ENCODE measurements at regions not wholly inside any gene's neighbourhood (a gene's known extent, or its start where the extent isn't known, plus 50 kb on each side); places are given as distances from the start of the nearest gene placed in this dataset.
"Not testable (repeated sequence)": the region's sequence is repeated elsewhere in the genome, so short reads cannot be mapped to it uniquely, and the experiment has no call there.

GRCh38 chr14:81614302-81614701 is 80.6 kb upstream of the SEL1L start:
- TF ChIP-seq, protein P1, sequence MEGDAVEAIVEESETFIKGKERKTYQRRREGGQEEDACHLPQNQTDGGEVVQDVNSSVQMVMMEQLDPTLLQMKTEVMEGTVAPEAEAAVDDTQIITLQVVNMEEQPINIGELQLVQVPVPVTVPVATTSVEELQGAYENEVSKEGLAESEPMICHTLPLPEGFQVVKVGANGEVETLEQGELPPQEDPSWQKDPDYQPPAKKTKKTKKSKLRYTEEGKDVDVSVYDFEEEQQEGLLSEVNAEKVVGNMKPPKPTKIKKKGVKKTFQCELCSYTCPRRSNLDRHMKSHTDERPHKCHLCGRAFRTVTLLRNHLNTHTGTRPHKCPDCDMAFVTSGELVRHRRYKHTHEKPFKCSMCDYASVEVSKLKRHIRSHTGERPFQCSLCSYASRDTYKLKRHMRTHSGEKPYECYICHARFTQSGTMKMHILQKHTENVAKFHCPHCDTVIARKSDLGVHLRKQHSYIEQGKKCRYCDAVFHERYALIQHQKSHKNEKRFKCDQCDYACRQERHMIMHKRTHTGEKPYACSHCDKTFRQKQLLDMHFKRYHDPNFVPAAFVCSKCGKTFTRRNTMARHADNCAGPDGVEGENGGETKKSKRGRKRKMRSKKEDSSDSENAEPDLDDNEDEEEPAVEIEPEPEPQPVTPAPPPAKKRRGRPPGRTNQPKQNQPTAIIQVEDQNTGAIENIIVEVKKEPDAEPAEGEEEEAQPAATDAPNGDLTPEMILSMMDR (IDR thresholded peaks at IDR 0.05; ENCODE audit: low read depth, low read length): not testable (repeated sequence)
- not testable (repeated sequence) for TF ChIP-seq POLR2A (IDR thresholded peaks at IDR 0.05; ENCODE audit: extremely low read depth, insufficient read length); MAX (IDR thresholded peaks at IDR 0.05; ENCODE audit: low read depth, low read length)

Data from NB4 (cell line).